Activated naive CD4-positive, alpha-beta T cell treated with anti-CD3 and anti-CD28 coated beads for 36 hours (primary cell): ENCODE measurements at regions not wholly inside any gene's neighbourhood (a gene's known extent, or its start where the extent isn't known, plus 50 kb on each side); places are given as distances from the start of the nearest gene placed in this dataset.

Experiments used
- CTCF ChIA-PET: fragments of 350-600 bp; sonication (Branson Sonifier 250); formaldehyde crosslinking; loops from one replicate; lab custom pipeline; 2021; ENCODE audit warnings: antibody characterized with exemption; lab: Charles Lee
- DNase-seq: peaks from one replicate; pipeline ENCODE4 v3.0.0-alpha.2; 2020
- H3K27ac Mint-ChIP-seq: one replicate; pipeline ENCODE4 v1.8.0; 2021; ENCODE audit warnings: mild to moderate bottlenecking, mixed read lengths
- H3K27me3 Mint-ChIP-seq: one replicate; pipeline ENCODE4 v1.8.0; 2021; ENCODE audit warnings: low read depth, mixed read lengths
- H3K36me3 Mint-ChIP-seq: one replicate; pipeline ENCODE4 v1.8.0; 2021; ENCODE audit warnings: low read depth, mixed read lengths
- H3K4me1 Mint-ChIP-seq: one replicate; pipeline ENCODE4 v1.8.0; 2021; ENCODE audit warnings: low read depth, mixed read lengths
- H3K4me3 Mint-ChIP-seq: one replicate; pipeline ENCODE4 v1.8.0; 2021; ENCODE audit warnings: mild to moderate bottlenecking, moderate library complexity, mixed read lengths
- H3K9me3 Mint-ChIP-seq: one replicate; pipeline ENCODE4 v1.8.0; 2021; ENCODE audit warnings: mixed read lengths
- intact Hi-C: fragments of 100-400 bp; cut with micrococcal nuclease; formaldehyde crosslinking; loops from one replicate; pipeline ENCODE4 v1.15.1; 2023

DNA sequence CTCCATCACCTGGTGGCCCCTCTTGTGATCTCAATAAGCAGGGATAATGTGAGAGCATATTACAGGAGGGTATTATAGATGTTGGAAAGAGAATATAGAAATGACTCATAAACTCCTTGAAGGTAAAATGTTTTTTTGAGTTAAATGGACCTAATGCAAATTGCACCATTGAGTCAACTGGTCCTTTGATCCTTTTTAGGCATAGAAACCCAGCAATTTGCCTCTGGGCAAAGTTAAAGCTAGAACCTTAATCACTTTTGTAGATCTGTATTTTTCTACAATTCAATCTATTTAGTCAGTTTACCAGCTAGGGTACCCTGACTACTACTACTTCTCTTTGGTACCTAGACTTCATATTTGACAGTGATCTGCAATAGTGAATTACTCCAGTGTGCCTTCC is 71.8 kb upstream of the RNF152 start:
- intact Hi-C loops = no loop called here
- Mint-ChIP-seq H3K4me3 (no peak overlapping the region), H3K9me3 (no peaks in the 10 kb centered on the region), H3K4me1 (peaks cover 6% of the 10 kb centered on the region), H3K36me3 (no peaks in the 10 kb centered on the region), H3K27me3 (no peaks in the 10 kb centered on the region), H3K27ac (no peak overlapping the region)
- DNase-seq = no peak
- CTCF ChIA-PET = no interaction called here

DNA sequence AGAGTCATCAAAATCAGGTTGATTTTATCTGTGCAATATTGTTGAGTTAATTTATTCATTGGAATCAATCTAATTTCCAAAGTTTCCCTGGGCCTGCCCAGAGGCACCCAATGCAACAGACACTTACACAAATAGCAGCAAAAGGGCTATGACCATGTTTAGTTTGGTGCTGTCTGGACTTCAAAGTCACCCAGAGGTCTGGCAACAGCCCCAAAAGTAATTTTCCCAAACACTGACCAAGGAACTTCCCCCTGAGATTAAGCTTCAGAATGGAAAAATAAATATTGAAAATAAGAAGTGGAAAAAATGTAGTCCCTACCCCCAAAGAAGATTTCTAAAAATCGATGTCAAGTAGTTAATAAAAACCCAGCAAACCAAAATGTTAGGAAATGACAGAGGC is 70.9 kb upstream of the RNF152 start:
- Mint-ChIP-seq H3K9me3 (no peaks in the 10 kb centered on the region), H3K4me1 (peaks cover 6% of the 10 kb centered on the region), H3K27me3 (peaks cover 2% of the 10 kb centered on the region), H3K4me3 (no peak overlapping the region), H3K27ac (no peak overlapping the region), H3K36me3 (no peaks in the 10 kb centered on the region)
- intact Hi-C loops = no loop called here
- DNase-seq = no peak
- CTCF ChIA-PET = no interaction called here

DNA sequence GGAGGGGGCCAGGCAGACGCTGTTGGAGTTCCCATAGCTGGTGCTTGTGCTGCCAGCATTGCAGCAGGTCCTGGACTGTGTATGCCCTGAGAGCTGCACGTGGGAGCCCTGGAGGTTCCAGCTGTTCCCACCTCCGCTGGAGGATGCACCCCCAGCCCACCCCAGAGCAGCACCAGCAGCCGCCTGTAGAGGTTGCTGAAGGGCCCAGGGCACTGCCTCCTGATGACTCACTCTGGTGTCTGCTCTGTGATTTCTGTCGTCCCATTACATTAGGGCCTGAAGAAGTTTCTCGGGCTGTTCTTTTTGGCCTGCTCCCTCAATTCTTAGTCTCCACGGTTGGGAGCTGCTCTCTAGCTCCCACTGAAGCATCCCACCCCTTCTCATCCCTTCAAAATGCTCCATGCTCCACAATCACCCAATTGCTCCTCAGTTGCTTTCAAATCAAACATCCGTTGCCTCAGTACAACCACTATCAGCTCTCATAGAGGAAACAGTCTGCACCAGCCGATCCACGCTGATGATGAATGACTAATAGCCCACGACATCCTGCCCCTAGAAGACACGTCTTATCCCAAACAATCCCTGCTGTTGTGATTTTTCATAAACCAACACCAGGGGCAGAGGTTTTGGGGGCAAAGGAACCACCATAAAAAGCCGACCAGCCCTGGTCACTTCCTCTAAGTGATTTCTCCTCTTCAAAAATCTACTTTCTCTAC is 65.2 kb upstream of the RNF152 start:
- peaks cover 2% of the 10 kb centered on the region for H3K27me3 Mint-ChIP-seq
- no peak for DNase-seq
- intact Hi-C loops = no loop called here
- H3K36me3 Mint-ChIP-seq = no peaks in the 10 kb centered on the region
- CTCF ChIA-PET = interaction anchor here (2.0 kb wide), 1 partner anchor 22 kb away, joined by 4 read pairs; no protein-coding TSS in a partner anchor
- no peaks in the 10 kb centered on the region for H3K9me3 Mint-ChIP-seq
- H3K4me1 Mint-ChIP-seq = peaks cover 10% of the 10 kb centered on the region
- H3K27ac Mint-ChIP-seq = no peak overlapping the region
- H3K4me3 Mint-ChIP-seq = no peak overlapping the region

DNA sequence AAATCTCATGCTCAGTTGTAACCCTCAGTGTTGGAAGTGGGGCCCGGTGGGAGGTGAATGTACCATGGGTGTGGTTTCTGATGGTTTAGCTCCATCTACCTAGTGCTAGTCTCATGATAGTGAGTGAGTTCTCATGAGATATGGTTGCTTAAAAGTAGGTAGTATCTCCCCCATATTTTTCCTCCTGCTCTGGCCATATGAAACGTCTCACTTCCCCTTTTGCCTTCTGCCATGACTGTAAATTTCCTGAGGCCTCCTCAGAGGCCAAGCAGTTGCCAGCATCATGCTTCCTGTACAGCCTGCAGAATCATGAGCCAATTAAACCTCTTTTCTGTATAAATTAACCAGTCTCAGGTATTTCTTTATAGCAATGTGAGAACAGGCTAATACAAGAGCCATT is 62.8 kb upstream of the RNF152 start:
- Mint-ChIP-seq H3K27ac (no peak overlapping the region), H3K27me3 (peaks cover 2% of the 10 kb centered on the region), H3K4me3 (no peak overlapping the region), H3K9me3 (no peaks in the 10 kb centered on the region), H3K4me1 (peaks cover 30% of the 10 kb centered on the region), H3K36me3 (no peaks in the 10 kb centered on the region)
- CTCF ChIA-PET = no interaction called here
- intact Hi-C loops = no loop called here
- DNase-seq = no peak

DNA sequence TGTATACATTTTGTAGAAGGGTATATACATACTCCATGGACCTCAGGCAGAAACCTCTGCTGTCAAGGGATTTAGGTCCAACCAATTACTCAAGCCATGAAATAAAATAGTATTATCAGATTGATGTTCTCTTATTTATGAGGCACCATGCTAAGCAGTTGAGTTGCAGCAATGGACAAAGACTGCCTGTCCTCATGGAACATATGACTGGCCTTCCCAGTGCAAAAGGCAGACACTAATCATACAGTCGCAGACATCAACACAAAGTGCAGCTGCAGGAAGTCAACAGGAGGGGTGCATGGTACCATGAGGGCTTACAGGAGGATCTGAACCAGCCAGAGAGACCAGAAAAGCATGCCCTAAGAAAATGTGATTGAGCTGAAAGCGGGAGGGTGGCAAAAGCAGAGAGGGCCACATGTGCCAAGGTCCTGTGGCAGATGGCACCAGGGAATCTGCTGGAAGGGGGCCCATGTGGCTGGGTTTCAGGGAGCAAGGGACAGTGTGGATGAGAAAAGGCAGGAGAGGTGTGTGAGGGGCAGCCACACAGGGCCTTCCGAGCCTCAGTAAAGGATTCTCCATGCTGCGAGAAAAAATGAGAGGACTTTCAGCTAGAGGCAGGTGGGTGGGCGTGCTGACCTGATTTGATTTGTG is 61.4 kb upstream of the RNF152 start:
- intact Hi-C loops = loop anchor here (5.0 kb wide), 1 partner anchor 633 kb away; no protein-coding TSS in a partner anchor
- Mint-ChIP-seq H3K27ac (no peak overlapping the region), H3K36me3 (no peaks in the 10 kb centered on the region), H3K27me3 (no peaks in the 10 kb centered on the region), H3K4me1 (peaks cover 39% of the 10 kb centered on the region), H3K9me3 (no peaks in the 10 kb centered on the region), H3K4me3 (no peak overlapping the region)
- DNase-seq = no peak
- CTCF ChIA-PET = interaction anchor here (0.6 to 1.2 kb wide), 3 partner anchors 61 to 865 kb away, joined by 3 to 4 read pairs (median 3); no protein-coding TSS in a partner anchor

DNA sequence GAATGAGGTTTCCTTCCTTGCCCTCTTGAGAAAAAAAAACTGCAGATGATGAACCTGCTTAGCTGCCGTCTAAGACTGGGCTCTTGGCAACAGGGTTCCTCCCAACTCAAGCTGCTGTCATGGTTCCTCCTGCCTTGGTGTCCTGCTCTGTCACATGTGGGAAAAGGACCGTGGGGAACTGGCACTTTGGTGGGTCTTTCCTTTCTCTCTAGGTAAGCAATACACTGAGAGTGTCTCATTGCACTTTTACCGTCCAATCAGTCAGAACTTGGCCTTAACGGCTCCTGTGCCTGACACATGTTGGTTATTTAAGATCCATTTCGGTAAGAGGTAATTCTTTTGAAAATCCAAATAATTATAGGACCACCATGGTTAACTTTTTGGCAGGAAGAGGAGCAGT is 60.8 kb upstream of the RNF152 start:
- CTCF ChIA-PET = interaction anchor here (0.6 to 1.2 kb wide), 2 partner anchors 60 to 865 kb away, joined by 3 to 4 read pairs; no protein-coding TSS in a partner anchor
- H3K36me3 Mint-ChIP-seq = no peaks in the 10 kb centered on the region
- intact Hi-C loops = loop anchor here (2.0 to 5.0 kb wide), 2 partner anchors 233 to 634 kb away; partner anchors contain the start of genes PIGN and RELCH
- H3K27ac Mint-ChIP-seq = no peak overlapping the region
- no peak overlapping the region for H3K4me3 Mint-ChIP-seq
- no peaks in the 10 kb centered on the region for H3K27me3 Mint-ChIP-seq
- no peak for DNase-seq
- H3K9me3 Mint-ChIP-seq = no peaks in the 10 kb centered on the region
- peaks cover 44% of the 10 kb centered on the region for H3K4me1 Mint-ChIP-seq

DNA sequence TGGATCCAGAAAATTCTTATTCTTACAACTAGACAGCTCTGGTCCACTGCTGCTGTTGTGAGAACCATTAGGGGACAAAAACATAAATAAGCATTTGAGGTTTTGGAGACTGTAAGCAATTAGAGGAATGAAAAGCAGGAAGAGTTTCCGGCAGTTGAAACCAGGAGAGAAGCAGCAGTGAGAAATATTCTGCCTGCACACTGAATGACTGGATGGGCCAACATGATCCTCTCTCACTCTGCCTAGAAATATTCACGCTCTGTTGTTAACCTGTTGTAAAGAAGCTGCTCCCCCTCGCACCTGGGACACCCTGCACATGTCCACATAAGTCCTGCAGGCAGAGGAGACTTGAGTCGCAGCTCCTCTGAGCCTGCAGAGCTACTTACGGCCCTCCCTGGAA is 60.4 kb upstream of the RNF152 start:
- intact Hi-C loops = loop anchor here (2.0 to 5.0 kb wide), 2 partner anchors 234 to 634 kb away; partner anchors contain the start of genes PIGN and RELCH
- CTCF ChIA-PET = interaction anchor here (0.6 to 1.2 kb wide), 3 partner anchors 60 to 373 kb away, joined by 4 read pairs; no protein-coding TSS in a partner anchor

DNA sequence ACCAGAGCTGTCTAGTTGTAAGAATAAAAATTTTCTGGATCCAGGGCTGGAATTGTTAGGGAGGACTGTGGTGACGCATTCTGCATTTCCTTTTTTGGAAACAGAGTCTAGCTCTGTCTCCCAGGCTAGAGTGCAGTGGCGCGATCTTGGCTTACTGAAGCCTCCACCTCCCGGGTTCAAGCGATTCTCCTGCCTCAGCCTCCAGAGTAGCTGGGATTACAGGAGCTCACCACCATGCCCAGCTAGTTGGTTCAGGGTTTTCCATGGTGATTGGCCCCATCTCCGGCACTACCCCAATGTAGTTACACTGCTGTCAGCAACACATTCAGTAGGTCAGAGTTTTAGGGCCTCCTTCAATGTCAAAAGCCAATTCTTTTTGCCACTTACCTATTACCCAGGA is 58.6 kb upstream of the RNF152 start:
- CTCF ChIA-PET = no interaction called here
- H3K36me3 Mint-ChIP-seq = no peaks in the 10 kb centered on the region
- peaks cover 49% of the 10 kb centered on the region for H3K4me1 Mint-ChIP-seq
- intact Hi-C loops = loop anchor here (5.0 kb wide), 1 partner anchor 636 kb away; no protein-coding TSS in a partner anchor
- H3K4me3 Mint-ChIP-seq = no peak overlapping the region
- no peak for DNase-seq
- H3K9me3 Mint-ChIP-seq = no peaks in the 10 kb centered on the region
- H3K27ac Mint-ChIP-seq = no peak overlapping the region
- H3K27me3 Mint-ChIP-seq = peaks cover 7% of the 10 kb centered on the region

More for the DNA sequence above, 60.4 kb upstream of the RNF152 start:
- Mint-ChIP-seq H3K4me3 (no peak overlapping the region), H3K27me3 (no peaks in the 10 kb centered on the region), H3K27ac (peak overlapping the region; percentile 46), H3K4me1 (peaks cover 47% of the 10 kb centered on the region), H3K9me3 (no peaks in the 10 kb centered on the region), H3K36me3 (no peaks in the 10 kb centered on the region)
- DNase-seq = no peak

DNA sequence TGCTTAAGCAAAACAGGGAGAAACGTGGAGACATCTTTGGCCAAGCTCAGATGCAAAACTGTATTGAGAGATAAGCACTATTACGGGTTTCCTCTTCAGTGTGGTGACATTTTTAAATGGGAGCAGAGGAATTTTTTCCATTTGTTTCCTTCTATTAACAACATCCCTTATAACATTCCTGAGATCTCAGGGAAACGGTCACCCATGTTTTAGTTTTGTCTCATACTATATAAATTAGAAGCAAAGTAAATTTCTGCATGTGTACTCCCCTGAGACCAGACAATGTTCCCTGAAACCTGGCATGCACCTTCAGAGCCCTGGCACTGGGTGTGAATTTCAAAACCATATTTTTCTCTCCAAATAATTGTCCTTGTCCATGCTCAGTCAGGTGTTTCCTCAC is 57.6 kb upstream of the RNF152 start:
- no peak overlapping the region for H3K4me3 Mint-ChIP-seq
- DNase-seq = no peak
- intact Hi-C loops = loop anchor here (5.0 kb wide), 1 partner anchor 637 kb away; no protein-coding TSS in a partner anchor
- CTCF ChIA-PET = no interaction called here
- H3K36me3 Mint-ChIP-seq = no peaks in the 10 kb centered on the region
- peaks cover 49% of the 10 kb centered on the region for H3K4me1 Mint-ChIP-seq
- H3K27me3 Mint-ChIP-seq = peaks cover 7% of the 10 kb centered on the region
- no peaks in the 10 kb centered on the region for H3K9me3 Mint-ChIP-seq
- no peak overlapping the region for H3K27ac Mint-ChIP-seq

DNA sequence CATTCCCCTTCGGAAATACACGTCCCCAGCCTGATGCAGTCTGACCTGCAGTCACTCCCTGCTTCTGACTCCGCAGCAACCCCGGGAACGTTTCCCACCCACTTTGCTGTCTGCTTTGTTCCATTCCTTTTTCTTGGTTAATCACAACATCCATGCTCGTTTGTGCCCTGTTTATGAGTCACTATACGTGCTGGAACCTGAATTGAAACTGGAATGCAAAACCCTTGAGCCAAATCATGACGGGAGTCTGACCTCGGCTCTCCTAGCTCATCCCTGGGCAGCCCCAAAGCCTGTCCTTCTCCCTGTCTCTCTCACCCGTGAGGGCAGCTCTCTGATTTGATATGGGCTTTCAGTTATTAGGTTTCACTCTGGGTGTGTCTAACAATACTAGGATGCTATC is 57.1 kb upstream of the RNF152 start:
- H3K4me3 Mint-ChIP-seq = no peak overlapping the region
- H3K27me3 Mint-ChIP-seq = peaks cover 7% of the 10 kb centered on the region
- CTCF ChIA-PET = no interaction called here
- H3K27ac Mint-ChIP-seq = no peak overlapping the region
- H3K36me3 Mint-ChIP-seq = no peaks in the 10 kb centered on the region
- intact Hi-C loops = loop anchor here (5.0 kb wide), 1 partner anchor 637 kb away; no protein-coding TSS in a partner anchor
- H3K4me1 Mint-ChIP-seq = peaks cover 49% of the 10 kb centered on the region
- H3K9me3 Mint-ChIP-seq = no peaks in the 10 kb centered on the region
- DNase-seq = no peak

DNA sequence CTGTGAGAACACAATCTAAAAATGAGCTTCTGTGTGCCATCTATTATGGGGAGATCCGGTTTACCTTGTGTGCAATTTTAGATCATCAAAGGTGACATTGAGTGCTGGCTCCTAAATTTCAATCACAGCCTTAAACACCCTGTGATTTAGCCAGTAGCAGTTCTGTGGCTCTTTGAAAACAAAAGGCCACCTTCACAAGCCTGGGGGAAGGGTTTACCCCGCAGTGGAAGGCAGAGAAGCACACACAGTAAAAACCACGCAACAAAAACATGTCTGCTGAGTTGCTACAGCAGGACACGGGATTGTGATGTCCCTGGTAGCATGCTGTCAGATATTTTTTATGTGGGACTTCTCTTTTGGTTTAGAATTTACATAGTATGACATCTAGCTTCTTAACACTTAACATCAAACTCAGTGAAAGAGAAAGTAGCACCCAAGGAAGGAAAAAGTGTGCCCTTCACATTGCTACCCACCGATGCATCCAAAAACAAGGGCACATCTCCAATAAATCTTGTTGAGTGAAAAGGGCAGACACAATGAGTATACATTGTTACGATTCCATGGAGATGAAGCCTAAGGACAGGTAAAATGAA is 56.1 kb upstream of the RNF152 start:
- H3K27me3 Mint-ChIP-seq = peaks cover 7% of the 10 kb centered on the region
- H3K4me1 Mint-ChIP-seq = peaks cover 47% of the 10 kb centered on the region
- CTCF ChIA-PET = interaction anchor here (0.8 to 0.9 kb wide), 2 partner anchors 10 to 182 kb away, joined by 3 read pairs; no protein-coding TSS in a partner anchor
- no peaks in the 10 kb centered on the region for H3K36me3 Mint-ChIP-seq
- intact Hi-C loops = no loop called here
- H3K4me3 Mint-ChIP-seq = no peak overlapping the region
- no peak overlapping the region for H3K27ac Mint-ChIP-seq
- DNase-seq = peak; percentile 34
- no peaks in the 10 kb centered on the region for H3K9me3 Mint-ChIP-seq

DNA sequence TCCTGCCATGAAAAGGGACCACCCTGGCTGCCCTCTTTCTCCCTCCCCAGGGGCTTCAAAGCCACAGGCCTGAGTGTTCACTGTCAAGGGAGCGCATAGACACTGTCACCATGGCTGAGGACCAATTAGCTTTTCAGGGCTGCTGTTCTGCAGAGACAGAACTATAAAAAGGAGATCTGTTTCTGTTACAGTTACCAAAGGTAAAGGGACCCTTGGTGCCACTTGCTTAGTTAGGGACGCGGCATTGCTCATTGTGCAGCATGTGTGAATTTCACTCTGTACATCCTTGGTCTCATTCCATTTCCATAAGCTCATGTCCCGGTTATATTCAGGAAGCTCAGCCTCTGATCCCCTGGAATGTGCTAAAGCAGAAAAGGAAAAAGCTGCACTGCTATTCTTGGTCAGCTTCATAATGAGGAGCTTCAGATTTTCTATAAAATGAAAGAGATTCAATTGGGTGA is 55.5 kb upstream of the RNF152 start:
- intact Hi-C loops = no loop called here
- peaks cover 7% of the 10 kb centered on the region for H3K27me3 Mint-ChIP-seq
- peaks cover 43% of the 10 kb centered on the region for H3K4me1 Mint-ChIP-seq
- no peaks in the 10 kb centered on the region for H3K36me3 Mint-ChIP-seq
- no peak overlapping the region for H3K27ac Mint-ChIP-seq
- H3K4me3 Mint-ChIP-seq = no peak overlapping the region
- no peak for DNase-seq
- CTCF ChIA-PET = interaction anchor here (0.8 to 0.9 kb wide), 2 partner anchors 11 to 182 kb away, joined by 3 read pairs; no protein-coding TSS in a partner anchor
- H3K9me3 Mint-ChIP-seq = no peaks in the 10 kb centered on the region
